ENCODE measurements at regions not wholly inside any gene's neighbourhood (a gene's known extent, or its start where the extent isn't known, plus 50 kb on each side); places are given as distances from the start of the nearest gene placed in this dataset.
"Not testable (repeated sequence)": the region's sequence is repeated elsewhere in the genome, so short reads cannot be mapped to it uniquely, and the experiment has no call there.

DNA sequence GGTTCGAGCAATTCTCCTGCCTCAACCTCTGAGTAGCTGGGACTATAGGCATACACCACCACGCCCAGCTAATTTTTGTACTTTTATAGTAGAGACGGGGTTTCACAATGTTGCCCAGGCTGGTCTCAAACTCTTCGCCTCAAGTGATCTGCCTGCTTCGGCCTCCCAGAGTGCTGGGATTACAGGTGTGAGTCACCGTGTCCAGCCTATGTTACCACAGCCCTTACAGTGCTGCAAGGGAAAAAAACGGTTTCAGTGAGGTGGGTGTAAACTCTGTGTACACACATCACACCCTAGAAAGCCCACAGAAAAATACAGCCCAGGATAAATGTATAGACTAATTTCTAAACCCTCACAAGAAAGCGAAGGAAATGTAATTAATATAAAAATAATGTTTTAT, 103.5 kb upstream of the AKAP13 start:
- ATAC-seq (replicated peaks; ENCODE audit: extremely low read depth, poor library complexity, severe bottlenecking), result no peak
- peaks cover 16% of the 10 kb centered on the region for H3K27me3 Mint-ChIP-seq
- H3K9me3 Mint-ChIP-seq, result no peaks in the 10 kb centered on the region
- no peak overlapping the region for H3K27ac Mint-ChIP-seq (ENCODE audit: low read depth)
- no peak overlapping the region for H3K4me3 Mint-ChIP-seq
- peaks cover 1% of the 10 kb centered on the region for H3K36me3 Mint-ChIP-seq (ENCODE audit: insufficient read depth)
- no peaks in the 10 kb centered on the region for H3K4me1 Mint-ChIP-seq
- no peak for DNase-seq (ENCODE audit: low spot score in 2 of 2)

DNA sequence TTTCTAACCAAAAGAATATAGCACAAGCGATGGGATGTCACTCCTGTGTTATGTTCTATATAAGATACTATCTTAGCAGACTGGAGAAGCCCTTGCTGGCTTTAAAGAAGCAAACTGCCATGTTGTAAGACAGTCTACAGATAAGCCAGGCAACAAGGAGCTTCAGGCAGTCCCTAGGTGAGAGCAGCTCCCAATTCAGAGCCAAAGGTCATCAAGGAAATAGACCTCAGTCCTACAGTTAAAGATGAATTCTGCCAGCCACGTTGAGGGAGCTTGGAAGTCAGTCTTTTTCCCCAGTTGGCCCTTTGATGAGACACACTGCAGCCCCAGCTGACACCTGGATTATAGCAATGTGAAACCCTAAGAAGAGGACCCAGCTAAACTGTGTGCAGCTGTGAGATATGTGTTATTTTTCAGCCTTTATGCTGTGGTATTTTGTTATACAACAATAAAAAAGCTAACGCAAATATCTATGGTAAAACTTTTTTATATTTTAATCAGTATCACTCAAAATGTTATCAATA, 102.5 kb upstream of the AKAP13 start:
- DNase-seq (ENCODE audit: low spot score in 2 of 2) (no peak), ATAC-seq (replicated peaks; ENCODE audit: extremely low read depth, poor library complexity, severe bottlenecking) (no peak)
- H3K4me1 Mint-ChIP-seq, result no peaks in the 10 kb centered on the region
- peaks cover 1% of the 10 kb centered on the region for H3K36me3 Mint-ChIP-seq (ENCODE audit: insufficient read depth)
- H3K4me3 Mint-ChIP-seq, result no peak overlapping the region
- peaks cover 16% of the 10 kb centered on the region for H3K27me3 Mint-ChIP-seq
- H3K27ac Mint-ChIP-seq (ENCODE audit: low read depth), result no peak overlapping the region
- H3K9me3 Mint-ChIP-seq, result no peaks in the 10 kb centered on the region

DNA sequence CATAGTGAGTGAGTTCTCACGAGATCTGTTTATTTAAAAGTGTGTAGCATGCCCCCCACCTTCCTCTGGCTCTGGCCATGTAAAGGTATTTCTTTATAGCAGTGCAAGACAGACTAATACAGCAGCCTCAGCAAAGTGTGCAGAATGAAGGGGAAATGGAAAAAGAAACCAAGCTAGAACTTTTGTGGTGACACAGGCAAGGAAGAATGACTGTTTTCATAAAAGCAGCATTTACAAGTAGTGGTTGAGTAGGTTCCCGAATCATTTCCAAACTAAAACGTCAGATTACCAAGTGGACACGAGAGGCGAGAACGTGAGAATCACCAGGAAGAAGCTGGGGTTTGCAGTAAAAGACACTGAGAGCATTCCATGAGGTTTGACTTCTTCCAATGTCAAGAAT, 100.2 kb upstream of the AKAP13 start:
- no peak for DNase-seq (ENCODE audit: low spot score in 2 of 2)

DNA sequence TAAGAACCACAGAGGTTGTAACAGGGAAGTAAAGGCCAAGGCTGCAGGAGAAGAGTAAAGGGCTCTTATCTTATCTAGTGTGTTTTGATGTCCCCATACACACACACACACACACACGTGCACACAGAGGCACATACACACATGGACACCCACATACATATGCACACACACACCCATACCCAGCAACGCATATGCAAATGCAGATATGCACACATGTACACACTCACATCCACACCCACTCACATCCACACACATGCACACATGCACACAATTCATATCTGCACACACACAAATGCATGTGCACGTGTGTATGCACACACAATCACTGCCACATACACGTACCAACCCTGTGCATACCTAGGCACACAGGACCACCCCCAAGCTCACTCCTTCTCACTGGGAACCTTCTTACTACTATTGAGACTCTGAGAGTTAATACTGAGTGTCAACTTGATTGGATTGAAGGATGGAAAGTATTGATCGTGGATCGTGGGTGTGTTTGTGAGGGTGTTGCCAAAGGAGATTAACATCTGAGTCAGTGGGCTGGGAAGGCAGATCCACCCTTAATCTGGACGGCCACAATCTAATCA, 99.0 kb upstream of the AKAP13 start:
- Mint-ChIP-seq H3K4me3 (no peak overlapping the region), H3K36me3 (ENCODE audit: insufficient read depth) (peaks cover 1% of the 10 kb centered on the region), H3K9me3 (no peaks in the 10 kb centered on the region), H3K27me3 (peaks cover 16% of the 10 kb centered on the region), H3K27ac (ENCODE audit: low read depth) (no peak overlapping the region), H3K4me1 (no peaks in the 10 kb centered on the region)
- no peak for DNase-seq (ENCODE audit: low spot score in 2 of 2)
- no peak for ATAC-seq (replicated peaks; ENCODE audit: extremely low read depth, poor library complexity, severe bottlenecking)

More for the DNA sequence above, 100.2 kb upstream of the AKAP13 start:
- Mint-ChIP-seq H3K27ac (ENCODE audit: low read depth) (no peak overlapping the region), H3K4me3 (no peak overlapping the region), H3K36me3 (ENCODE audit: insufficient read depth) (peaks cover 1% of the 10 kb centered on the region), H3K9me3 (no peaks in the 10 kb centered on the region), H3K4me1 (no peaks in the 10 kb centered on the region), H3K27me3 (peaks cover 16% of the 10 kb centered on the region)
- no peak for ATAC-seq (replicated peaks; ENCODE audit: extremely low read depth, poor library complexity, severe bottlenecking)

DNA sequence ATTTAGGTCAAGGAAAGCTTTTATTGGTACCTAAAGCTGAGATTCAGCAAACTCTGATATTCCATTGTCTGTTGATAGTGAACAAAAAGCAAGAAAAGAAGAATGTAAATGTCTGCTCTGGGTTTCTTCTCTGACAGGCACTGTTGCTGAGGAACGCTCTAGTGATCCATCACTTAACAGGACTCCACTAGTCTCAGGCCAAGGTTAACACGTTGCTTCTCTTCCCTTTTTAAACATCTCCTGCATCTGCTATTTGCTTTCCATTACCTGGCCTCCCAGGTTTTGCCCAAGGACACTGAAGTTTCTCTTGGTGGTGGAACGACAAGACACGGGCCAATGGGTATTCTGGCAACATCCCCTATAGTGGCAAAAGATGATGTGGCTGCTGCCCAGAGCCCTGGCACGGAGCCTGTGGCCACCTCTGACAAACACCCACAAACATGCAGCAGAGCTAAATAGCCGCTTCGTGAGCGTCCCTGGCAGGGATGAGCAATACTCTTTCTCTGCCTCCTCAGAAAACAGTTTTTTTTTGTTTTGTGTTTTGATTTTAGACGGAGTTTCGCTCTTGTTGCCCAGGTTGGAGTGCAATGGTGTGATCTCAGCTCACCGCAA, 97.8 kb upstream of the AKAP13 start:
- H3K36me3 Mint-ChIP-seq (ENCODE audit: insufficient read depth), result peaks cover 1% of the 10 kb centered on the region
- ATAC-seq (replicated peaks; ENCODE audit: extremely low read depth, poor library complexity, severe bottlenecking) (no peak), DNase-seq (ENCODE audit: low spot score in 2 of 2) (no peak)
- H3K27me3 Mint-ChIP-seq, result peaks cover 12% of the 10 kb centered on the region
- H3K27ac Mint-ChIP-seq (ENCODE audit: low read depth), result no peak overlapping the region
- H3K9me3 Mint-ChIP-seq, result no peaks in the 10 kb centered on the region
- H3K4me1 Mint-ChIP-seq, result no peaks in the 10 kb centered on the region
- no peak overlapping the region for H3K4me3 Mint-ChIP-seq

DNA sequence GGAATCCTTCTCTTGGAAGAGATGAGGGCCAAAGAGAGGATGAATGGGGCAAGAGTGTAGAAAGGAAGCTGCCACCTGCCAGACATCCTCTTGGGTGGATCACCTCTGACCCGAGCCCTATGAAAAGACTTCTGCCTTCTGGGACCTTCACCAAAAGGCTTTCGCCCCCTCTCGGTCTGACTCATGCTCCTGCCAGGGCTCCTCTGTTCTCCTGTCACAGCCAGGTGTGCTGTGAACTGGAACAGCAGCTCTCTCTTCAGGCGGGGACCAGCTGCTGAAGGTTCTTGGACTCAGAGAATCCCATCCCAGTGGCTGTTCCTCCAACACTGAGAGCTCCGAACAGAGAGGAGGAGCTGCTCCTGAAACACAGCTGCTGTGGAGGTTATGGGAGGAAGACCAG, 96.6 kb upstream of the AKAP13 start:
- not testable (repeated sequence) for H3K27me3 Mint-ChIP-seq; H3K36me3 Mint-ChIP-seq (ENCODE audit: insufficient read depth); H3K27ac Mint-ChIP-seq (ENCODE audit: low read depth); ATAC-seq (replicated peaks; ENCODE audit: extremely low read depth, poor library complexity, severe bottlenecking); H3K4me3 Mint-ChIP-seq; H3K4me1 Mint-ChIP-seq; DNase-seq (ENCODE audit: low spot score in 2 of 2); H3K9me3 Mint-ChIP-seq

DNA sequence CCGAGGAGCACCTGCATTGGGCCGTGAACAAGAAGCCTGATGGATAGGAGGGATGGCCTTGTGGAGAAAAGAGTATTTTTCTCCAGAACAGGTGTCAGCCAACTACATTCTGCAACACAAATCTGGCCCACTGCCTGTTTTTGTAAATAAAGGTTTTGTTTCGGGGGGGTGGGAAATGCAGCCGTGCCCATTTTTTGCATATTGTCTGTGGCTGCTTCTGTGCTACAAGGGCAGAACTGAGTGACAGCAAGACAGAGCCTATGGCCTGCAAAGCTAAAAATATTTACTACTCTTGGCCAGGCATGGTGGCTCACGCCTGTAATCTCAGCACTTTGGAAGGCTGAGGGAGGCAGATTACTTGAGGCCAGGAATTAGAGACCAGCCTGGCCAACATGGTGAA, 95.9 kb upstream of the AKAP13 start:
- Mint-ChIP-seq H3K4me3 (no peak overlapping the region), H3K4me1 (peaks cover under 1% of the 10 kb centered on the region), H3K36me3 (ENCODE audit: insufficient read depth) (no peaks in the 10 kb centered on the region), H3K9me3 (no peaks in the 10 kb centered on the region), H3K27ac (ENCODE audit: low read depth) (no peak overlapping the region), H3K27me3 (peaks cover 14% of the 10 kb centered on the region)
- DNase-seq (ENCODE audit: low spot score in 2 of 2), result no peak
- no peak for ATAC-seq (replicated peaks; ENCODE audit: extremely low read depth, poor library complexity, severe bottlenecking)

DNA sequence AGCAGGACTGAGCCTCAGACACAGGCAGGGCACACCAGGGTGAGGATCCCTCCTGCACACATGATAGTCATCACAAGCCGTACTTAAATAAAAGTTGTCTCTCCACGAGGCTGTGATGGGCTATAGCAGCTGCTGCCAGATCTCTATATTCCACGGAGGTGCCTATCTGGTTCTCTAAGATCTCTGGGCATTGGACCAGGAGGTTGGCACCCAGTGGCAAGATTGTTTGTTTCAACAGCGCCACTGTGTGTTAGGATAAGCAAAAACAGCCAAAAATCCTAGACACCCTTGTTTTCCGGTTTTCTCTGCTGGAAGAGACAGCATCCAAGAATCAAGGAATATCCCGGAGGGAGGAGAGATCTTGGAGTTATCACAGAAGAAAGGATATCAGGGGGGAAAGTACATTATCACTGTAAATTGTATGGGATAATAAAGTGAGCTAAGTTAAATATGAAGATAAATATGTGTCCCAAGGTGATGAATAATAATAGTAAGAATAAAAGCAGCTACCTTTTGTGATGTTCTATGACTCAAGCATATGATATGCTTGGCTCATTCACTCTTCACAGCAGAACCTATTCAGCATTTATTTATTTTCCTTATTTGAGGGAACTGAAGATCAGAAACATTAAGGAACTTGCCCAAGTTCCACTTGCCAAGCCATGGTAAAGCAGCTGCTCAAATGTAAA, 90.6 kb upstream of the AKAP13 start:
- Mint-ChIP-seq H3K27ac (ENCODE audit: low read depth) (no peak overlapping the region), H3K36me3 (ENCODE audit: insufficient read depth) (no peaks in the 10 kb centered on the region), H3K4me1 (peaks cover 6% of the 10 kb centered on the region), H3K4me3 (no peak overlapping the region), H3K9me3 (no peaks in the 10 kb centered on the region), H3K27me3 (peaks cover 22% of the 10 kb centered on the region)
- no peak for ATAC-seq (replicated peaks; ENCODE audit: extremely low read depth, poor library complexity, severe bottlenecking)
- no peak for DNase-seq (ENCODE audit: low spot score in 2 of 2)

DNA sequence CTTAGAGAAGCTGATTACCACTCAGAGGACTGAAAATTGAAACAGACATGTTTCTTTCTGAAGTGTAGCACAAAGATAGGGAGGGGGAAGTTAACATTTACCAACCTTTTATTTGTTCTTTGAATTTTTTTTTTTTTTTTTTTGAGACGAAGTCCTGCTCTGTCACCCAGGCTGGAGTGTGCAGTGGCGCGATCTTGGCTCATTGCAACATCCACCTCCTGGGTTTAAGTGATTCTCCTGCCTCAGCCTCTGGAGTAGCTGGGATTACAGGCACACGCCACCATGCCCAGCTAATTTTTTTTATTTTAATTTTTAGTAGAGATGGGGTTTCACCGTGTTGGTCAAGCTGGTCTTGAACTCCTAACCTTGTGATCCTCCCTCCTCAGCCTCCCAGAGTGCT, 87.8 kb upstream of the AKAP13 start:
- not testable (repeated sequence) for H3K36me3 Mint-ChIP-seq (ENCODE audit: insufficient read depth); ATAC-seq (replicated peaks; ENCODE audit: extremely low read depth, poor library complexity, severe bottlenecking); H3K9me3 Mint-ChIP-seq; H3K4me3 Mint-ChIP-seq; H3K27ac Mint-ChIP-seq (ENCODE audit: low read depth); DNase-seq (ENCODE audit: low spot score in 2 of 2)
- peaks cover 18% of the 10 kb centered on the region for H3K4me1 Mint-ChIP-seq
- H3K27me3 Mint-ChIP-seq, result peaks cover 22% of the 10 kb centered on the region

DNA sequence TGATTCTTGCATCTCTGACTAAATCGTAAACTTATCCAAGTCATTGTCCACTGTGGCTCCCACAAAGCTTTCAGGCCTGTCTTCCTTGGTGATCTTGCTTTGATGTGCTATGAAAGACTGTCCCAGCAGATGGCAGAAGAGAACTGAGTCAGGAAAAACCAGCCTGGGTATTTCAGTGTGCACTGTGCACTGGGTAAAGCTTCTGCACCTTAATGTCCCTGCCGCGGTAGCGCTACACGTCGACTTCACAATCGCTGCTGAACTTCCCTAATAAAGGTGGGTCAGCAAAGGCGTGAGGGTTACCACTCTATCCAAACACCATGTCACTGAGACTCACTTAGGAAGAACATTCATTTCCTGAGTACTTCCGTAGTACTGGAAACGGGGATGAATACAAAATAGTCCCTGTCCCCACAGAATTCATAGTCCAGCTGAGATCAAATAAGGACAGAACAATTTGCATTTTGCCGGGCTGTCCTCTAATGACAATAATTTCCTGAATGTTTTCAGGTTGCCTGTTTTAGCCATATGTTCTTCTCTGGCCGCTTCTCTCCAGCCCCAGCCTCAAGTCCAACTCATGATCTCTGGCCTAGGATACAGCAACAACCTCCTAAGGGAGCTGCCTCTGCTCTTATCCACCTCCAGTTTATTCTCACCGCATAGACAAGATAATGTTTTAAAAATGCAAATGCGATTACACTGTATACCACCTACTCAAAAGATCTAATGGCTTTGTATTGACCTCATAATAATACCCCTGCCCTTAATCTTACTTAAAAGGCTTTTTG, 83.6 kb upstream of the AKAP13 start:
- peaks cover 2% of the 10 kb centered on the region for H3K36me3 Mint-ChIP-seq (ENCODE audit: insufficient read depth)
- H3K4me1 Mint-ChIP-seq, result peaks cover 11% of the 10 kb centered on the region
- no peaks in the 10 kb centered on the region for H3K9me3 Mint-ChIP-seq
- peak; percentile 84 for ATAC-seq (replicated peaks; ENCODE audit: extremely low read depth, poor library complexity, severe bottlenecking)
- H3K4me3 Mint-ChIP-seq, result peak overlapping the region; percentile 27
- no peaks in the 10 kb centered on the region for H3K27me3 Mint-ChIP-seq
- no peak overlapping the region for H3K27ac Mint-ChIP-seq (ENCODE audit: low read depth)
- peak; percentile 48 to 63 for DNase-seq (ENCODE audit: low spot score in 2 of 2)

DNA sequence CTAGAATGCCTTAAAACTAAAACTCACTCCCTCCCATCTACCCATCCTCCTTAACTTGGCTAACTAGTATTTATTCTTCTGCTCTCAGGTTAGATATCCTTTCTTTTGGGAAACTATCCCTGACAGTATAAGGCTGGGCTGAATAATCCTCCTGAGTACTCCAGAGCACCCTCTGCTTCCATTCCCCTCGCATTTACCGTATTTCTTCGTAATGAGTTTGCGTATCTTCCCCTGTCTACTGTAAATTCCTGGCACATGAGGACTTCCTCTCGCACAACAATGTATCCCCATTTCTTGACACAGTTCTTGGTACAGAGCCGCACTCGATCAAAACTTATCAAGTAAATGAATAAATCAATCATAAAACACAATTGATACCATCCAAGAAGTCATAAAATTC, 82.9 kb upstream of the AKAP13 start:
- DNase-seq (ENCODE audit: low spot score in 2 of 2), result no peak
- no peaks in the 10 kb centered on the region for H3K9me3 Mint-ChIP-seq
- peaks cover 11% of the 10 kb centered on the region for H3K4me1 Mint-ChIP-seq
- no peak overlapping the region for H3K27ac Mint-ChIP-seq (ENCODE audit: low read depth)
- peaks cover 2% of the 10 kb centered on the region for H3K36me3 Mint-ChIP-seq (ENCODE audit: insufficient read depth)
- H3K27me3 Mint-ChIP-seq, result no peaks in the 10 kb centered on the region
- no peak overlapping the region for H3K4me3 Mint-ChIP-seq
- no peak for ATAC-seq (replicated peaks; ENCODE audit: extremely low read depth, poor library complexity, severe bottlenecking)

DNA sequence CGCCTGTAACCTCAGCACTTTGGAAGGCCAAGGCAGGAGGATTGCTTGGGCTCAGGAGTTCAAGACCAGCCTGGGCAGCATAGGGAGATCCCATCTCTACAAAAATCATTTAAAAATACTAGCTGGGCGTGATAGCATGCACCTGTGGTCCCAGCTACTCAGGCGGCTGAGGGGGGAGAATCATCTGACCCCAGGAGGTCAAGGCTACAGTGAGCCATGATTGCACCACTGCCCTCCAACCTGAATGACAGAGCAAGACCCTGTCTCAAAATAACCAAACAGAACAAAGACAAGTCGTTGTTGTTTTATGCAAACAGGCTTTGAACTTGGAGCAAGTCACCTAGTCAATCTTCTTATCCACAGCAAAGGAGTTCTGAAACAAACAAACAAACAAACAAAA, 82.0 kb upstream of the AKAP13 start:
- Mint-ChIP-seq H3K36me3 (ENCODE audit: insufficient read depth) (peaks cover 2% of the 10 kb centered on the region), H3K9me3 (no peaks in the 10 kb centered on the region), H3K27ac (ENCODE audit: low read depth) (no peak overlapping the region), H3K4me3 (no peak overlapping the region), H3K4me1 (peaks cover 11% of the 10 kb centered on the region), H3K27me3 (no peaks in the 10 kb centered on the region)
- ATAC-seq (replicated peaks; ENCODE audit: extremely low read depth, poor library complexity, severe bottlenecking), result no peak
- DNase-seq (ENCODE audit: low spot score in 2 of 2), result no peak

All from central memory CD8-positive, alpha-beta T cell (primary cell).